Progenitor cell of endocrine pancreas (in vitro differentiated cells): ENCODE measurements at regions not wholly inside any gene's neighbourhood (a gene's known extent, or its start where the extent isn't known, plus 50 kb on each side); places are given as distances from the start of the nearest gene placed in this dataset.

Source experiments
- DNase-seq: peaks from one replicate; pipeline ENCODE4 v3.0.0; 2021; ENCODE audit warnings: low spot score; ENCODE audit not compliant: unreplicated experiment
- H3K27ac Mint-ChIP-seq: 2 replicates; pipeline ENCODE4 v1.8.0; 2021; ENCODE audit warnings: mild to moderate bottlenecking, moderate library complexity, mixed read lengths
- H3K27me3 Mint-ChIP-seq: 2 replicates; pipeline ENCODE4 v1.8.0; 2021; ENCODE audit warnings: mixed read lengths
- H3K36me3 Mint-ChIP-seq: 2 replicates; pipeline ENCODE4 v1.8.0; 2022; ENCODE audit warnings: mixed read lengths; ENCODE audit not compliant: insufficient read depth
- H3K4me1 Mint-ChIP-seq: 2 replicates; pipeline ENCODE4 v1.8.0; 2021; ENCODE audit warnings: low read depth, mixed read lengths
- H3K4me3 Mint-ChIP-seq: 2 replicates; pipeline ENCODE4 v1.8.0; 2021; ENCODE audit warnings: low read depth, mild to moderate bottlenecking, moderate library complexity, mixed read lengths
- H3K9me3 Mint-ChIP-seq: 2 replicates; pipeline ENCODE4 v1.8.0; 2021; ENCODE audit warnings: low read depth, mixed read lengths
- TF ChIP-seq, protein P1 (sequence below): fragments of 200-600 bp; sonication (generic); IDR thresholded peaks from one replicate; pipeline ENCODE4 v1.5.0; 2021; ENCODE audit warnings: antibody characterized with exemption, mild to moderate bottlenecking; ENCODE audit not compliant: unreplicated experiment

DNA sequence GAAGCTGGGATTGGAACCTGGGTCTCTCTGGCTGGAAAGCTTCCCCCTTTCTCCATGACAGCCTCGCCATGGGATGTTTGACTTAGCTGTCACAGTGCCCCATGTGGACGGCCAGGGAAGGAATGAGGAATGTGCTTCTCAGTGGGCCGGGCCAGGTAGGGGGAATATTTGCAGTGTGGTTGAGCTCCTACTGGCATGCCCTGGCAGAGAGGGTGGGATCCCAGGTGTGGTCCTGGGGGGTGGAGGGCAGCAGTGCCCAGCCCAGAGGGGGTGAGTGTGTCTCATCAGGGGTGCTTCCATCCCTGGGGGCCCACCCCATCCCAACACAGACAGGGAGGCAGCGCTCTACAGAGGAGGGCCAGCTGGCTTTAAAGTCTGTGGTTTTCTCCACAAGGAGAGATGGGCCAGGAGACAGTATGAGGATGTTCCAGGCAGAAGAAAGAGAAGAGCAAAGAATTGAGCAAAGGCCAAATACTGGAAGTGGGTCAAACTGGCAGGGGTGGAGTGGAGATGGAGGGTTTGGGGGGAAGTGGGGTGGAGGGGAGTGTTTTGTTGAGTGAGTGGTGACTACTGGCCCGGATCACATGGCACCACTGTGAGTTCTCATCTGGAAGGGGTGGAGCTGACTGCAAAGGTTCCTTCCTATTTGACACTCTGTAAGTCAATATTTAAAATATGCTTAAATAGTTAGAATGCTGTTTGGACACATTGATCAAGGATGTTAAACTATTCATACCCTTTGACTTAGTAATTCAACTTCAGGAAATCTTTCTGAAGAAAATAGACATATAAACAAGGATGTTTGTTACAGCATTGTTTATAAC lies 94.0 kb downstream of the MYCN start:
- TF ChIP-seq, protein P1, sequence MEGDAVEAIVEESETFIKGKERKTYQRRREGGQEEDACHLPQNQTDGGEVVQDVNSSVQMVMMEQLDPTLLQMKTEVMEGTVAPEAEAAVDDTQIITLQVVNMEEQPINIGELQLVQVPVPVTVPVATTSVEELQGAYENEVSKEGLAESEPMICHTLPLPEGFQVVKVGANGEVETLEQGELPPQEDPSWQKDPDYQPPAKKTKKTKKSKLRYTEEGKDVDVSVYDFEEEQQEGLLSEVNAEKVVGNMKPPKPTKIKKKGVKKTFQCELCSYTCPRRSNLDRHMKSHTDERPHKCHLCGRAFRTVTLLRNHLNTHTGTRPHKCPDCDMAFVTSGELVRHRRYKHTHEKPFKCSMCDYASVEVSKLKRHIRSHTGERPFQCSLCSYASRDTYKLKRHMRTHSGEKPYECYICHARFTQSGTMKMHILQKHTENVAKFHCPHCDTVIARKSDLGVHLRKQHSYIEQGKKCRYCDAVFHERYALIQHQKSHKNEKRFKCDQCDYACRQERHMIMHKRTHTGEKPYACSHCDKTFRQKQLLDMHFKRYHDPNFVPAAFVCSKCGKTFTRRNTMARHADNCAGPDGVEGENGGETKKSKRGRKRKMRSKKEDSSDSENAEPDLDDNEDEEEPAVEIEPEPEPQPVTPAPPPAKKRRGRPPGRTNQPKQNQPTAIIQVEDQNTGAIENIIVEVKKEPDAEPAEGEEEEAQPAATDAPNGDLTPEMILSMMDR: peak; percentile 55
- no peak for DNase-seq
- Mint-ChIP-seq H3K4me1 (peaks cover 13% of the 10 kb centered on the region), H3K9me3 (no peaks in the 10 kb centered on the region), H3K27me3 (peaks cover 18% of the 10 kb centered on the region), H3K27ac (no peak overlapping the region), H3K4me3 (no peak overlapping the region), H3K36me3 (no peaks in the 10 kb centered on the region)

DNA sequence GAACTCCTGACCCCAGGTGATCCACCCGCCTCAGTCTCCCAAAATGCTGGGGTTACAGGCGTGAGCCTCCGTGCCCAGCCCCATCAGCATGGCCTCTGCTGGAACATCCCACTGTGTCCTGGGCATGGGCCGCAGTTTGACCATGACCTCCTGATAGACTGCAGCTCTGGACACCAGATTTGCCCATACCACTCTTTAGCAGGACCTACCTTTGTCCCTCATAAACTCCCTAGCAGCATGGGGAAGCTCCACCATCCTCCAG lies 92.6 kb downstream of the MYCN start:
- Mint-ChIP-seq H3K4me3 (no peak overlapping the region), H3K4me1 (peaks cover 12% of the 10 kb centered on the region), H3K36me3 (no peaks in the 10 kb centered on the region), H3K27ac (no peak overlapping the region), H3K27me3 (peaks cover 9% of the 10 kb centered on the region), H3K9me3 (no peaks in the 10 kb centered on the region)
- TF ChIP-seq, protein P1: no peak
- DNase-seq: no peak

- no peak for DNase-seq
- peaks cover 10% of the 10 kb centered on the region for H3K4me1 Mint-ChIP-seq
- TF ChIP-seq, protein P1: no peak
- no peaks in the 10 kb centered on the region for H3K9me3 Mint-ChIP-seq
- H3K27me3 Mint-ChIP-seq: peaks cover 6% of the 10 kb centered on the region
- no peak overlapping the region for H3K4me3 Mint-ChIP-seq
- H3K27ac Mint-ChIP-seq: no peak overlapping the region
- H3K36me3 Mint-ChIP-seq: no peaks in the 10 kb centered on the region
Observed at GRCh38 chr2:16032282-16033031, 92.1 kb downstream of the MYCN start.

DNA sequence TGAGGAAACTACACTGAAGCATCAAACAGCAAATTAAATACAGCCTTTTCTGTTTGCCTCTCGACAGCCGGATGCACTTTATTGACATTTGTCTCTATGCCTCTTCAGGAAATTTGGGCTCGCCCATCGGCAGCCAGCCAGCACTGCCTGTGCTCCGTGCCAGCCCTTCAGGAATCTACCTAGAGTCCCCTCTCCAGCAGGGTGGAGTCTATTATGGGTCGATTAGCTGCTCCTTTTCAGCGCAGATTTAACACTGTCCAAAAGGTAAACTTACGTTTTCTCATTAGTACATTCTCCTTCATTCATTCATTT lies 91.5 kb downstream of the MYCN start:
- no peak for DNase-seq
- TF ChIP-seq, protein P1: no peak
- H3K4me3 Mint-ChIP-seq: no peak overlapping the region
- no peaks in the 10 kb centered on the region for H3K9me3 Mint-ChIP-seq
- H3K27ac Mint-ChIP-seq: no peak overlapping the region
- H3K36me3 Mint-ChIP-seq: no peaks in the 10 kb centered on the region
- H3K4me1 Mint-ChIP-seq: peaks cover 10% of the 10 kb centered on the region
- H3K27me3 Mint-ChIP-seq: peaks cover 4% of the 10 kb centered on the region

- TF ChIP-seq, protein P1: no peak
- H3K9me3 Mint-ChIP-seq: no peaks in the 10 kb centered on the region
- no peak overlapping the region for H3K27ac Mint-ChIP-seq
- DNase-seq: no peak
- no peak overlapping the region for H3K4me3 Mint-ChIP-seq
- H3K27me3 Mint-ChIP-seq: peaks cover 2% of the 10 kb centered on the region
- no peaks in the 10 kb centered on the region for H3K36me3 Mint-ChIP-seq
- peaks cover 10% of the 10 kb centered on the region for H3K4me1 Mint-ChIP-seq
Observed at GRCh38 chr2:16031058-16031847, 90.9 kb downstream of the MYCN start.
